ENCODE measurements at regions not wholly inside any gene's neighbourhood (a gene's known extent, or its start where the extent isn't known, plus 50 kb on each side); places are given as distances from the start of the nearest gene placed in this dataset.
"Not testable (repeated sequence)": the region's sequence is repeated elsewhere in the genome, so short reads cannot be mapped to it uniquely, and the experiment has no call there.

- POLR2A ChIA-PET = no interaction called here
- Mint-ChIP-seq H3K4me3 (no peak overlapping the region), H3K4me1 (no peaks in the 10 kb centered on the region), H3K9me3 (no peaks in the 10 kb centered on the region), H3K27ac (no peak overlapping the region), H3K27me3 (no peaks in the 10 kb centered on the region), H3K36me3 (ENCODE audit: low read depth) (no peaks in the 10 kb centered on the region)
- CTCF ChIA-PET = no interaction called here
- DNase-seq = no peak
Measured at GRCh38 chr9:29160763-29161353, 1587.6 kb upstream of the C9orf72 start.

GRCh38 chr9:29174136-29174535, 1600.9 kb upstream of the C9orf72 start:
- Mint-ChIP-seq H3K27me3 (no peaks in the 10 kb centered on the region), H3K4me1 (no peaks in the 10 kb centered on the region), H3K36me3 (ENCODE audit: low read depth) (no peaks in the 10 kb centered on the region), H3K27ac (no peak overlapping the region), H3K9me3 (no peaks in the 10 kb centered on the region), H3K4me3 (no peak overlapping the region)
- POLR2A ChIA-PET = no interaction called here
- CTCF ChIA-PET = no interaction called here
- no peak for DNase-seq

DNA sequence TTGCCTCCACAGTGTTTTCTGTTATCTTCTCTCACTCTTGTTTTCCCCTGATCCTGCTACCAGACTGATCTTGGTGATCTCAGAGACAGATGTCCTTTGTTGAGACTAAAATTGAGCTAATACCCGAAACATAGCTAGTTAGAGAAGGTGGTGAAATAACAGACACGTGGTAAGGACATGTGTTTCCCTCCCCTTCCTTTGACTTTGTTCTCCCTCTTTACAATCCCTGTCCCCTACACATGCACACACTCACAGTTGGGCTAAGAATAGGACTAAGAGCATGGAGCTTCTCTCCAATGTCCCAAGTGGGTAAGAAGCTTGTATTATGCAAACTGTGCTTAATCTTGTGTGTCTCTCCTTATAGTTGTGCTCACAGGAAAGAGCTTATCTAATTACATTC, 1603.0 kb upstream of the C9orf72 start:
- no peak overlapping the region for H3K4me3 Mint-ChIP-seq
- ChIA-PET CTCF (no interaction called here), POLR2A (no interaction called here)
- H3K36me3 Mint-ChIP-seq (ENCODE audit: low read depth) = no peaks in the 10 kb centered on the region
- no peaks in the 10 kb centered on the region for H3K27me3 Mint-ChIP-seq
- no peak overlapping the region for H3K27ac Mint-ChIP-seq
- H3K4me1 Mint-ChIP-seq = no peaks in the 10 kb centered on the region
- H3K9me3 Mint-ChIP-seq = no peaks in the 10 kb centered on the region
- no peak for DNase-seq

DNA sequence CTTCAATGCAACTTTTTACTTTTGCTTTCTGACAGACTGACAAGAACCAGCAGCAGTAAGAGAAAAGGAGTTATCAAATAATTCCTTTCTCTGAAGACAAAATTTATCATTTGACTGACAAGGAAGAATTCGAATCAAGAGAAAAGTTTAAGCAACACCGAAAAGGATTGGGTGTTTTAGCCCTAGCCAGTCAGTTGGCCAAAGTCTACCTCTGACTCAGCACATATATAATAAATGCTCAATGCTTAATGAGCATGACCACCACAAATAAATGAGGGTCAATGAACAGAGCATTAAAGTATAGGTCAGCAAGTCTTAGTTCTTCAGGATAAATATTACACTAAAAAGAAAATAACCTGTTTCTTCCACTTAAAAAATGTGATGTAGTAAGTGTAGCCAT, 1603.5 kb upstream of the C9orf72 start:
- POLR2A ChIA-PET = no interaction called here
- Mint-ChIP-seq H3K36me3 (ENCODE audit: low read depth) (no peaks in the 10 kb centered on the region), H3K4me1 (no peaks in the 10 kb centered on the region), H3K27ac (no peak overlapping the region), H3K27me3 (no peaks in the 10 kb centered on the region), H3K9me3 (no peaks in the 10 kb centered on the region), H3K4me3 (no peak overlapping the region)
- DNase-seq = no peak
- CTCF ChIA-PET = no interaction called here

DNA sequence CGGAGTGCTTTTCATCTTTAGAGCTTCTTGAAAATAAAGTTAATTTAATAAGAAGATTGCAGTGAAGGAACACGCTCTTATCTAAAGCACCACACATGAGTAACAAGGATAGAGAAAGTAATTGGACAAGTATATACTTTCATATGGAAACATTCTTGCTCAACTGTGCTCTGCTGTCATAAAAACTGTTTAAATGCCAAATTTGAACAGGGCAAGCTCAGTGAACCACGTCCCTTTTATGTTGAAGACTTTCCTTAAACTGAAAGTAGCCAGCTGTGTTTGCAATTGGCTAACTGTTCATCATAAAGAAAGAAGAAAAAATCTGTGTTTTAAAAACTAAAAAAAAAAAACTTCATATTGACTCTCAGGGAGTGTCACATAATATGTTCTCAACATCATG, 1610.7 kb upstream of the C9orf72 start:
- H3K27ac Mint-ChIP-seq = no peak overlapping the region
- no peak overlapping the region for H3K4me3 Mint-ChIP-seq
- CTCF ChIA-PET = no interaction called here

DNA sequence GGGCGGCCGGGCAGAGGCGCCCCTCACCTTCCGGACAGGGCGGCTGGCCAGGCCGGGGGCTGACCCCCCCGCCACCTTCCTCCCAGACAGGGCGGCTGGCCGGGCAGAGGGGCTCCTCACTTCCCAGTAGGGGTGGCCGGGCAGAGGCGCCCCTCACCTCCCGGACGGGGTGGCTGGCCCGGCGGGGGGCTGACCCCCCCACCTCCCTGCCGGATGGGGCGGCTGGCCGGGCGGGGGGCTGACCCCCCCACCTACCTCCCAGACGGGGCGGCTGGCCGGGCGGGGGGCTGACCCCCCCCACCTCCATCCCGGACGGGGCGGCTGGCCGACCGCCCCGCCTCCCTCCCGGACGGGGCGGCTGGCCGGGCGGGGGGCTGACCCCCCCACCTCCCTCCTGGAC, 1615.5 kb upstream of the C9orf72 start:
- H3K27ac Mint-ChIP-seq; POLR2A ChIA-PET; CTCF ChIA-PET; H3K4me3 Mint-ChIP-seq; H3K9me3 Mint-ChIP-seq; DNase-seq; H3K27me3 Mint-ChIP-seq; H3K4me1 Mint-ChIP-seq; H3K36me3 Mint-ChIP-seq (ENCODE audit: low read depth): not testable (repeated sequence)

More for the DNA sequence above, 1610.7 kb upstream of the C9orf72 start:
- Mint-ChIP-seq H3K27me3 (no peaks in the 10 kb centered on the region), H3K36me3 (ENCODE audit: low read depth) (no peaks in the 10 kb centered on the region), H3K4me1 (no peaks in the 10 kb centered on the region), H3K9me3 (no peaks in the 10 kb centered on the region)
- no peak for DNase-seq
- POLR2A ChIA-PET = no interaction called here

DNA sequence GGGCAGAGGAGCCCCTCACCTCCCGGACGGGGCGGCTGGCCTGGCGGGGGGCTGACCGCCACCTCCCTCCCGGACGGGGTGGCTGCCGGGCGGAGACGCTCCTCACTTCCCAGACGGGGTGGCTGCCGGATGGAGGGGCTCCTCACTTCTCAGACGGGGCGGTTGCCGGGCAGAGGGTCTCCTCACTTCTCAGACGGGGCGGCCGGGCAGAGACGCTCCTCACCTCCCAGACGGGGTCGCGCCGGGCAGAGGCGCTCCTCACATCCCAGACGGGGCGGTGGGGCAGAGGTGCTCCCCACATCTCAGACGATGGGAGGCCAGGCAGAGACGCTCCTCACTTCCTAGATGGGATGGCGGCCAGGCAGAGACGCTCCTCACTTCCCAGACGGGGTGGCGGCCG, 1615.9 kb upstream of the C9orf72 start:
- H3K4me3 Mint-ChIP-seq; CTCF ChIA-PET; H3K4me1 Mint-ChIP-seq; H3K27ac Mint-ChIP-seq; H3K27me3 Mint-ChIP-seq; H3K9me3 Mint-ChIP-seq; POLR2A ChIA-PET; H3K36me3 Mint-ChIP-seq (ENCODE audit: low read depth); DNase-seq: not testable (repeated sequence)

GRCh38 chr9:29198861-29199260, 1625.6 kb upstream of the C9orf72 start:
- no peaks in the 10 kb centered on the region for H3K4me1 Mint-ChIP-seq
- no peak overlapping the region for H3K4me3 Mint-ChIP-seq
- H3K36me3 Mint-ChIP-seq (ENCODE audit: low read depth) = no peaks in the 10 kb centered on the region
- H3K9me3 Mint-ChIP-seq = no peaks in the 10 kb centered on the region
- no peaks in the 10 kb centered on the region for H3K27me3 Mint-ChIP-seq
- ChIA-PET CTCF (no interaction called here), POLR2A (no interaction called here)
- no peak overlapping the region for H3K27ac Mint-ChIP-seq
- no peak for DNase-seq

- no peaks in the 10 kb centered on the region for H3K36me3 Mint-ChIP-seq (ENCODE audit: low read depth)
- CTCF ChIA-PET = no interaction called here
- DNase-seq = no peak
- no peaks in the 10 kb centered on the region for H3K27me3 Mint-ChIP-seq
- POLR2A ChIA-PET = no interaction called here
- H3K27ac Mint-ChIP-seq = no peak overlapping the region
- H3K9me3 Mint-ChIP-seq = no peaks in the 10 kb centered on the region
- H3K4me3 Mint-ChIP-seq = no peak overlapping the region
- H3K4me1 Mint-ChIP-seq = no peaks in the 10 kb centered on the region
Measured at GRCh38 chr9:29199975-29200374, 1626.7 kb upstream of the C9orf72 start.

DNA sequence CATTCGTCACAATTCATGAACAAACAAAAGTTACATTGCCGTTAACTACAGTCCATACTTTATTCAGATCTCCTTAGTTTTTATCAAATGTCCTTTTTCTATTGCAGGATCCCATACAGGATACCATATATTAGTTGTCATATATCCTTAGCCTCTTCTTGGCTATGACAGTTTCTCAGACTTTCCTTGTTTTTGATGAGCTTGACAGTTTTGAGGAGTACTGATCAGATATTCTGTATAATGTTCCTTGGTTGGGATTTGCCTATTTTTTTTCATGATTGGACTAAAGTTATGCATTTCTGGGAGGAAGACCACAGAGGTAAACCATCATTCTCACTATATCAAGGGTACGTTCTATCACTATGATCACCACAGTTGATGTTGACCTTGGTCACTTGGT, 1627.4 kb upstream of the C9orf72 start:
- no peaks in the 10 kb centered on the region for H3K4me1 Mint-ChIP-seq
- no peaks in the 10 kb centered on the region for H3K27me3 Mint-ChIP-seq
- ChIA-PET POLR2A (no interaction called here), CTCF (no interaction called here)
- H3K36me3 Mint-ChIP-seq (ENCODE audit: low read depth) = no peaks in the 10 kb centered on the region
- H3K9me3 Mint-ChIP-seq = no peaks in the 10 kb centered on the region
- no peak for DNase-seq
- no peak overlapping the region for H3K27ac Mint-ChIP-seq
- H3K4me3 Mint-ChIP-seq = no peak overlapping the region

DNA sequence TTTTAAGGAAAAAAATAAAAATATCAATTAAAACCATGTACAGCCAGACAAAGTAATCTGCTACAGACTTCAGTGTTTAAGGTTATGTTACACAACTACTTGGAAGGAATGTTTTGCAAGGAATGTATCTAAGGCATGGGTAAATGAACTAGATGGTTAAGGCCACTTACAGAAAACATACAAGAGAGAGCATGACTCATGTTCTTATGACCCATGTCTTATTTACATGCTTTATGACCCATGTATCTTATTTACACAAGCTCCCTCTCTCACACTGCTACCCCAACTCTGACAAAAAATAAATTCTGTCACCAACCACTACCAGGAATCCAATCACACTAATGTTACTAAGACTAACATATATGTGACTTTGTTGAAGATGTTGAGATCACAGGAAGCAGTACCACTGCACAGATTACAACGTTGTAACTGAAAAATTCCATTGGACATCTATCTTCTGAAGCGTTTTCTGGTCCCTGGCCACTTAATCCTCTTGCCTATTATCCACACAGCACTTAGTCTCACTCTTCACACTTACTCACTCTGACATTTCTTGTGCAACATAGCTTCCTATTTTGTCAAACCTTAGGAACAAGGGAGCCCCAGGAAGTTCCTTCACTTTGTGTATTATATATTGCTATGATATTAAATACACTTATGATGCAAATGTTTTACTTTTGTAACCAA, 1630.1 kb upstream of the C9orf72 start:
- Mint-ChIP-seq H3K9me3 (no peaks in the 10 kb centered on the region), H3K36me3 (ENCODE audit: low read depth) (no peaks in the 10 kb centered on the region), H3K27me3 (no peaks in the 10 kb centered on the region), H3K4me3 (no peak overlapping the region), H3K27ac (no peak overlapping the region), H3K4me1 (no peaks in the 10 kb centered on the region)
- CTCF ChIA-PET = no interaction called here
- no peak for DNase-seq
- POLR2A ChIA-PET = no interaction called here

DNA sequence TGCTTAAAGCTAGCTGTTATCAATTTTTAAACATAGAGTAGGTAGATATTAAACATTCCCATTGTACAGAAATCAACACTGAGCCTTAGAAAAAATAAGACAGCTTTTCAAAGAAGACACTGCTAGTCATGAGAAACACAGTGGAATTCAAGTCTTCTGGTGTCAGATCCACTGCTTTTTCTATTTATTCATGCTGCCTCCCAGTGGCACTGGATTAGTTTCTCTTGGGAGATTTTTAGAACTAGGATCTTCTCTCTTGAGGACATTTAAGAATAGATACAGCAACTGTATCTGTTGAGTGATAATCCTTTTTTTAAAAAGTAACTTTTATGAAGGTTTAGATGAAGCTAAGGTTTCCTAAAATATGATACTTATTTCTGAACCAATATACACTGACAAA, 1635.4 kb upstream of the C9orf72 start:
- Mint-ChIP-seq H3K4me3 (no peak overlapping the region), H3K27ac (no peak overlapping the region), H3K9me3 (no peaks in the 10 kb centered on the region), H3K4me1 (peaks cover 8% of the 10 kb centered on the region), H3K27me3 (peaks cover 24% of the 10 kb centered on the region), H3K36me3 (ENCODE audit: low read depth) (no peaks in the 10 kb centered on the region)
- POLR2A ChIA-PET = no interaction called here
- CTCF ChIA-PET = no interaction called here
- no peak for DNase-seq

GRCh38 chr9:29209748-29210291, 1636.5 kb upstream of the C9orf72 start:
- DNase-seq = no peak
- ChIA-PET CTCF (no interaction called here), POLR2A (no interaction called here)
- Mint-ChIP-seq H3K4me1 (peaks cover 8% of the 10 kb centered on the region), H3K4me3 (no peak overlapping the region), H3K27ac (no peak overlapping the region), H3K36me3 (ENCODE audit: low read depth) (no peaks in the 10 kb centered on the region), H3K27me3 (peaks cover 36% of the 10 kb centered on the region), H3K9me3 (no peaks in the 10 kb centered on the region)

GRCh38 chr9:29211003-29211579, 1637.8 kb upstream of the C9orf72 start:
- CTCF ChIA-PET = no interaction called here
- Mint-ChIP-seq H3K9me3 (no peaks in the 10 kb centered on the region), H3K4me3 (no peak overlapping the region), H3K27me3 (peaks cover 43% of the 10 kb centered on the region), H3K36me3 (ENCODE audit: low read depth) (no peaks in the 10 kb centered on the region), H3K27ac (no peak overlapping the region), H3K4me1 (peaks cover 8% of the 10 kb centered on the region)
- no peak for DNase-seq
- POLR2A ChIA-PET = no interaction called here

All from activated CD4-positive, alpha-beta T cell treated with anti-CD3 and anti-CD28 coated beads, Interleukin-2, amount 10 ng/mL, durations not matched to agents 7 days and 5 days (primary cell).